ENCODE measurements at regions not wholly inside any gene's neighbourhood (a gene's known extent, or its start where the extent isn't known, plus 50 kb on each side); places are given as distances from the start of the nearest gene placed in this dataset.

DNA sequence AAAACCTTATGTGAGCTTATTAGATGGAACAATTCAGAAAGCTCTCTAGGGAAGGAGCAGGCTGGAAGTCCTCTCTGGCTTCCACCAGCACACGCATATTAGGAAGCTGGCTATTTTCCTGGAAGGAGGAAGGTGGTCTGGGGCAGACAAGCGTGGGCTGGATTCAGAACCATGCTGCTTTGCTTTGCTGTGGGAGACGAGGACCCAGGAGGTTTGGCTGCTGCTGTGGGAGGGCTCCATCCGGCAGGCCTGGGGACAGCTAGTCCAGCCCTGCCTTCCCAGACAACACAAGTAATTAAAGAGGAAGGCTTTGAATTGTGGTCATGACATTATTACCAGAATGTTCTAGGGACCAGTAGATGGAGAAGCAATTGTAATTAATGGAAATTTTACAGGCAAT lies 238.8 kb upstream of the MYT1L start:
- no peak for TF ChIP-seq POLR2A (IDR thresholded peaks at IDR 0.05)
- TF ChIP-seq CTCF (IDR thresholded peaks at IDR 0.05), result no peak

Data from right lobe of liver (tissue), 4 donors.